ENCODE measurements at regions not wholly inside any gene's neighbourhood (a gene's known extent, or its start where the extent isn't known, plus 50 kb on each side); places are given as distances from the start of the nearest gene placed in this dataset.

GRCh38 chr1:199282751-199283305, 644.0 kb downstream of the PTPRC start:
- POLR2A ChIA-PET: no interaction called here
- ATAC-seq: no peak
- peaks cover 0 to 11% (median 3%) of the 10 kb centered on the region in 5 donors for H3K27me3 Mint-ChIP-seq
- peaks cover 0 to 18% (median 0%) of the 10 kb centered on the region in 4 donors for H3K4me1 Mint-ChIP-seq
- no peak overlapping the region for H3K4me3 Mint-ChIP-seq
- DNase-seq: no peak
- H3K36me3 Mint-ChIP-seq: no peaks in the 10 kb centered on the region
- no peaks in the 10 kb centered on the region for H3K9me3 Mint-ChIP-seq
- no peak overlapping the region for H3K27ac Mint-ChIP-seq

GRCh38 chr1:199283794-199284193, 645.0 kb downstream of the PTPRC start:
- no peaks in the 10 kb centered on the region for H3K9me3 Mint-ChIP-seq
- H3K4me1 Mint-ChIP-seq: peaks cover 0 to 18% (median 0%) of the 10 kb centered on the region in 4 donors
- POLR2A ChIA-PET: no interaction called here
- H3K4me3 Mint-ChIP-seq: no peak overlapping the region
- ATAC-seq: no peak
- H3K27me3 Mint-ChIP-seq: peaks cover 0 to 11% (median 3%) of the 10 kb centered on the region in 5 donors
- no peak overlapping the region for H3K27ac Mint-ChIP-seq
- no peaks in the 10 kb centered on the region for H3K36me3 Mint-ChIP-seq
- no peak for DNase-seq

- no peaks in the 10 kb centered on the region for H3K36me3 Mint-ChIP-seq
- POLR2A ChIA-PET: no interaction called here
- DNase-seq (no peak), ATAC-seq (no peak)
- no peaks in the 10 kb centered on the region for H3K9me3 Mint-ChIP-seq
- no peak overlapping the region for H3K4me3 Mint-ChIP-seq
- H3K27ac Mint-ChIP-seq: no peak overlapping the region
- H3K4me1 Mint-ChIP-seq: peaks cover 0 to 22% (median 0%) of the 10 kb centered on the region in 4 donors
- peaks cover 0 to 17% (median 3%) of the 10 kb centered on the region in 5 donors for H3K27me3 Mint-ChIP-seq
Observed at GRCh38 chr1:199287206-199287605, 648.4 kb downstream of the PTPRC start.

GRCh38 chr1:199287647-199288046, 648.8 kb downstream of the PTPRC start:
- H3K4me1 Mint-ChIP-seq: peaks cover 0 to 18% (median 0%) of the 10 kb centered on the region in 4 donors
- POLR2A ChIA-PET: no interaction called here
- no peak overlapping the region for H3K27ac Mint-ChIP-seq
- no peak overlapping the region for H3K4me3 Mint-ChIP-seq
- peaks cover 0 to 17% (median 3%) of the 10 kb centered on the region in 5 donors for H3K27me3 Mint-ChIP-seq
- no peaks in the 10 kb centered on the region for H3K36me3 Mint-ChIP-seq
- DNase-seq (no peak), ATAC-seq (no peak)
- H3K9me3 Mint-ChIP-seq: no peaks in the 10 kb centered on the region

- no peaks in the 10 kb centered on the region for H3K9me3 Mint-ChIP-seq
- no peaks in the 10 kb centered on the region for H3K36me3 Mint-ChIP-seq
- DNase-seq (no peak), ATAC-seq (no peak)
- POLR2A ChIA-PET: no interaction called here
- no peak overlapping the region for H3K4me3 Mint-ChIP-seq
- peaks cover 0 to 17% (median 1%) of the 10 kb centered on the region in 5 donors for H3K27me3 Mint-ChIP-seq
- no peak overlapping the region for H3K27ac Mint-ChIP-seq
- H3K4me1 Mint-ChIP-seq: peaks cover 0 to 6% (median under 1%) of the 10 kb centered on the region in 4 donors
Observed at GRCh38 chr1:199290186-199290585, 651.3 kb downstream of the PTPRC start.

- H3K4me1 Mint-ChIP-seq: peaks cover 0 to 6% (median under 1%) of the 10 kb centered on the region in 4 donors
- POLR2A ChIA-PET: no interaction called here
- ATAC-seq: no peak
- H3K4me3 Mint-ChIP-seq: no peak overlapping the region
- H3K36me3 Mint-ChIP-seq: no peaks in the 10 kb centered on the region
- H3K27me3 Mint-ChIP-seq: peaks cover 0 to 17% (median 0%) of the 10 kb centered on the region in 5 donors
- no peaks in the 10 kb centered on the region for H3K9me3 Mint-ChIP-seq
- H3K27ac Mint-ChIP-seq: no peak overlapping the region
- no peak for DNase-seq
Observed at GRCh38 chr1:199291022-199291740, 652.3 kb downstream of the PTPRC start.

GRCh38 chr1:199292896-199293295, 654.1 kb downstream of the PTPRC start:
- H3K4me1 Mint-ChIP-seq: peaks cover 0 to 6% (median under 1%) of the 10 kb centered on the region in 4 donors
- POLR2A ChIA-PET: no interaction called here
- DNase-seq: no peak
- no peak overlapping the region for H3K27ac Mint-ChIP-seq
- no peak for ATAC-seq
- H3K9me3 Mint-ChIP-seq: no peaks in the 10 kb centered on the region
- peaks cover 0 to 6% (median 1%) of the 10 kb centered on the region in 5 donors for H3K27me3 Mint-ChIP-seq
- no peaks in the 10 kb centered on the region for H3K36me3 Mint-ChIP-seq
- no peak overlapping the region for H3K4me3 Mint-ChIP-seq

- DNase-seq: no peak
- H3K9me3 Mint-ChIP-seq: no peaks in the 10 kb centered on the region
- H3K36me3 Mint-ChIP-seq: no peaks in the 10 kb centered on the region
- no peak for ATAC-seq
- no peak overlapping the region for H3K27ac Mint-ChIP-seq
- peaks cover 0 to 6% (median under 1%) of the 10 kb centered on the region in 4 donors for H3K4me1 Mint-ChIP-seq
- H3K27me3 Mint-ChIP-seq: peaks cover 1 to 5% (median 1%) of the 10 kb centered on the region in 5 donors
- POLR2A ChIA-PET: no interaction called here
- H3K4me3 Mint-ChIP-seq: no peak overlapping the region
Observed at GRCh38 chr1:199295107-199295506, 656.3 kb downstream of the PTPRC start.

GRCh38 chr1:199297174-199297573, 658.3 kb downstream of the PTPRC start:
- ATAC-seq (no peak), DNase-seq (no peak)
- POLR2A ChIA-PET: no interaction called here
- H3K9me3 Mint-ChIP-seq: no peaks in the 10 kb centered on the region
- no peak overlapping the region for H3K4me3 Mint-ChIP-seq
- H3K27me3 Mint-ChIP-seq: peaks cover 0 to 7% (median 1%) of the 10 kb centered on the region in 5 donors
- peaks cover 0 to 2% (median 0%) of the 10 kb centered on the region in 4 donors for H3K4me1 Mint-ChIP-seq
- H3K27ac Mint-ChIP-seq: no peak overlapping the region
- no peaks in the 10 kb centered on the region for H3K36me3 Mint-ChIP-seq

GRCh38 chr1:199297887-199298286, 659.0 kb downstream of the PTPRC start:
- DNase-seq (no peak), ATAC-seq (no peak)
- no peaks in the 10 kb centered on the region for H3K36me3 Mint-ChIP-seq
- H3K27ac Mint-ChIP-seq: no peak overlapping the region
- POLR2A ChIA-PET: no interaction called here
- H3K4me1 Mint-ChIP-seq: peaks cover 0 to 2% (median 0%) of the 10 kb centered on the region in 4 donors
- H3K4me3 Mint-ChIP-seq: no peak overlapping the region
- H3K9me3 Mint-ChIP-seq: no peaks in the 10 kb centered on the region
- H3K27me3 Mint-ChIP-seq: peaks cover 0 to 7% (median 1%) of the 10 kb centered on the region in 5 donors

- no peaks in the 10 kb centered on the region for H3K9me3 Mint-ChIP-seq
- H3K4me3 Mint-ChIP-seq: no peak overlapping the region
- H3K4me1 Mint-ChIP-seq: peaks cover 0 to 2% (median 0%) of the 10 kb centered on the region in 4 donors
- DNase-seq (no peak), ATAC-seq (no peak)
- POLR2A ChIA-PET: no interaction called here
- no peak overlapping the region for H3K27ac Mint-ChIP-seq
- peaks cover 0 to 9% (median 1%) of the 10 kb centered on the region in 5 donors for H3K27me3 Mint-ChIP-seq
- no peaks in the 10 kb centered on the region for H3K36me3 Mint-ChIP-seq
Observed at GRCh38 chr1:199298825-199299224, 660.0 kb downstream of the PTPRC start.

GRCh38 chr1:199301472-199302217, 662.8 kb downstream of the PTPRC start:
- POLR2A ChIA-PET: no interaction called here
- Mint-ChIP-seq H3K27me3 (peaks cover 0 to 16% (median 3%) of the 10 kb centered on the region in 5 donors), H3K9me3 (no peaks in the 10 kb centered on the region)

GRCh38 chr1:199302554-199302953, 663.7 kb downstream of the PTPRC start:
- H3K36me3 Mint-ChIP-seq: no peaks in the 10 kb centered on the region
- DNase-seq (no peak), ATAC-seq (no peak)
- H3K4me1 Mint-ChIP-seq: no peaks in the 10 kb centered on the region
- peaks cover 0 to 16% (median 3%) of the 10 kb centered on the region in 5 donors for H3K27me3 Mint-ChIP-seq
- POLR2A ChIA-PET: no interaction called here
- no peak overlapping the region for H3K4me3 Mint-ChIP-seq
- H3K27ac Mint-ChIP-seq: no peak overlapping the region
- H3K9me3 Mint-ChIP-seq: no peaks in the 10 kb centered on the region

More at GRCh38 chr1:199301472-199302217, 662.8 kb downstream of the PTPRC start:
- Mint-ChIP-seq H3K27ac (no peak overlapping the region), H3K36me3 (no peaks in the 10 kb centered on the region), H3K4me3 (no peak overlapping the region), H3K4me1 (no peaks in the 10 kb centered on the region)
- DNase-seq (no peak), ATAC-seq (no peak)
